ENCODE measurements at regions not wholly inside any gene's neighbourhood (a gene's known extent, or its start where the extent isn't known, plus 50 kb on each side); places are given as distances from the start of the nearest gene placed in this dataset.

DNA sequence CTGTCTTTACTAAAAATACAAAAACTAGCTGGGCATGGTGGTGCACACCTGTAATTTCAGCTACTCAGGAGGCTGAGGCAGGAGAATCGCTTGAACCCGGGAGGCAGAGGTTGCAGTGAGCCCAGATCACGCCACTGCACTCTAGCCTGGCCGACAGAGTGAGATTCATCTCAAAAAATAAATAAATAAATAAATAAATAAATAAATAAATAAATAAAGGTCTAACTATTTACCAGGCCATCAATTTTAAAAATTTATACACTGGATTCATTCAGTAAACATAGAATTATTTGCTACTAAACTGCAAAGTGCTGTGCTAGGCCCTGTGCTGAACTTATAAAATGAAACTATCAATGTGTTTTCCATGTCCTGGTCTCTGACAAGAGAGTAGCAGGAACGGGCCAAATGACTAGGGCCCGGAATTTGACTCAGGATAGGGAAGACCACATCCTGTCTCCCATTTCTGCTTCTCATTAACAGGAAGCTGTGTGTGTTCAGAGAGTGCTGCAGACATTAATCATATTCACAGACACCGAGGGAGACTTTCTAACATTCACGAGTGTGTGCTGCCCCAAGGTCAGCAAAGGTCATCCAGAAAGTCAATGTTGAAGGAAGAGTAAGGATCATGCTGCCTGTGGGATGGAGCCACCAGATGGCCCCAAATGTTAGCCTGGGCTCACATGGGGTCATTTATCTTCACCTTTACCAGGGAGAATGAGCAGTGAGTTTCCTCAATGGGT, 95.8 kb downstream of the SPP2 start:
- TF ChIP-seq, protein P1, sequence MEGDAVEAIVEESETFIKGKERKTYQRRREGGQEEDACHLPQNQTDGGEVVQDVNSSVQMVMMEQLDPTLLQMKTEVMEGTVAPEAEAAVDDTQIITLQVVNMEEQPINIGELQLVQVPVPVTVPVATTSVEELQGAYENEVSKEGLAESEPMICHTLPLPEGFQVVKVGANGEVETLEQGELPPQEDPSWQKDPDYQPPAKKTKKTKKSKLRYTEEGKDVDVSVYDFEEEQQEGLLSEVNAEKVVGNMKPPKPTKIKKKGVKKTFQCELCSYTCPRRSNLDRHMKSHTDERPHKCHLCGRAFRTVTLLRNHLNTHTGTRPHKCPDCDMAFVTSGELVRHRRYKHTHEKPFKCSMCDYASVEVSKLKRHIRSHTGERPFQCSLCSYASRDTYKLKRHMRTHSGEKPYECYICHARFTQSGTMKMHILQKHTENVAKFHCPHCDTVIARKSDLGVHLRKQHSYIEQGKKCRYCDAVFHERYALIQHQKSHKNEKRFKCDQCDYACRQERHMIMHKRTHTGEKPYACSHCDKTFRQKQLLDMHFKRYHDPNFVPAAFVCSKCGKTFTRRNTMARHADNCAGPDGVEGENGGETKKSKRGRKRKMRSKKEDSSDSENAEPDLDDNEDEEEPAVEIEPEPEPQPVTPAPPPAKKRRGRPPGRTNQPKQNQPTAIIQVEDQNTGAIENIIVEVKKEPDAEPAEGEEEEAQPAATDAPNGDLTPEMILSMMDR (conservative IDR thresholded peaks at IDR 0.05; ENCODE audit: control insufficient read depth, insufficient read depth, low read depth, low read length): peak; percentile 11

DNA sequence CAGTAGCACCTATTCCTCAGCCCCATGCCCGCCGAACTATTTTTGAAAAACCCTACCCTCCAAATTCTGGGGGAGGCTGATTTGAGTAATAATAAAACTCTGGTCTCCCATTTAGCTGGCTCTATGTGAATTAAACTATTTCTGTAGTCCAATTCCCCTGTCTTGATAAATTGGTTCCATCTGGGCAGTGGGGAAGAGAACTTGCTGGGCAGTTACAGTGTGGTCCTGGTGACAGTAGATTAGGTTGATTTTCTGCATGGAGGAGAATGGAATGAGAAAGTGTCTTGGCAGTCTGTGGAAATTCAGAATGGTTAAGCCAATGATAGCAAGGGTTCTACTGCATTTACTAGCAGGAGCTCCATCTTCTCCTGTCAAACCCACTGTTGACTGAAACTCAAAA, 95.0 kb downstream of the SPP2 start:
- H3K4me3 ChIP-seq (ENCODE audit: control insufficient read depth, low read depth, low read length): no peak overlapping the region
- TF ChIP-seq, protein P1 (conservative IDR thresholded peaks at IDR 0.05; ENCODE audit: control insufficient read depth, insufficient read depth, low read depth, low read length): no peak
- DNase-seq (ENCODE audit: low read depth): no peak

More for the DNA sequence above, 95.8 kb downstream of the SPP2 start:
- H3K4me3 ChIP-seq (ENCODE audit: control insufficient read depth, low read depth, low read length): no peak overlapping the region
- DNase-seq (ENCODE audit: low read depth): peak; percentile 95

DNA sequence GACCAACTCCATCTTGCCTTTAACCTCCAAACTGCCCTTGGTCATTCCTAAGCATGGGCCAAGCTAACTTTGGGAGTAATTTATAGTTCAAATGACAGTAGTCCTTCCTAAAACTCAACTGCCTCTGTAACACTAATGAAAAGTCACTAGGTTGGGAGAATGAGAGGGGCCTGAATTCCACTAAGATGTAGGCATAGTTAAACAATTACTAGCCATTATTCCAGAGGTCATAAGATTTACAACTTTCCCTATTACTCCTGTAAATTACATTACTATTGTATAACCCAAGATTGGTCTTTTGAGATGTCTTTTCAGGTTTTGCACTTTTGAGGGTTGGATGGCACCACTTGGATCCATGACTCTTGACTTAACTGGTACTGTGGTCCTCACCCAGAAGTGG, 94.6 kb downstream of the SPP2 start:
- H3K4me3 ChIP-seq (ENCODE audit: control insufficient read depth, low read depth, low read length): no peak overlapping the region
- no peak for DNase-seq (ENCODE audit: low read depth)
- TF ChIP-seq, protein P1 (conservative IDR thresholded peaks at IDR 0.05; ENCODE audit: control insufficient read depth, insufficient read depth, low read depth, low read length): no peak

DNA sequence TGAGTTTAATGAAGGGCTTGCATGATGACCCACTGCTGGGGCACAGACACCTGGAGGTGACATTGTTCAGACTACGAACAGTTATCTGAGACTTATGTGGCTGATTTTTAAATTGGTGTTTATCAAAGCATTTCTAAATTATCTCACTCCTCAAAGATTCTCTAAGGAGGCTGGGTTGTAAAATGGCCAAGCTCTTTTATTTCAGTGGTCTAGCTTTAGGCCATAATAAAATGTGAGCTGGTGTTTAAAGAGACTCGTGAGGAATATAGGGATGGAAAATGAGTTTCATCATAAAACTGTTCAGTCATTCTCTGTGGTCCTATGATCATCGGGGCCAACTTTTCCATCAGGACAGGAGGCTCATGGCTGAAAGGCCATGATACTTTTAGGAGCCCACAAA, 93.4 kb downstream of the SPP2 start:
- H3K4me3 ChIP-seq (ENCODE audit: control insufficient read depth, low read depth, low read length): no peak overlapping the region
- DNase-seq (ENCODE audit: low read depth): no peak
- TF ChIP-seq, protein P1 (conservative IDR thresholded peaks at IDR 0.05; ENCODE audit: control insufficient read depth, insufficient read depth, low read depth, low read length): no peak

GRCh38 chr2:234142530-234142929, 92.0 kb downstream of the SPP2 start:
- H3K4me3 ChIP-seq (ENCODE audit: control insufficient read depth, low read depth, low read length): no peak overlapping the region
- TF ChIP-seq, protein P1 (conservative IDR thresholded peaks at IDR 0.05; ENCODE audit: control insufficient read depth, insufficient read depth, low read depth, low read length): no peak
- DNase-seq (ENCODE audit: low read depth): no peak

- TF ChIP-seq, protein P1 (conservative IDR thresholded peaks at IDR 0.05; ENCODE audit: control insufficient read depth, insufficient read depth, low read depth, low read length): no peak
- no peak for DNase-seq (ENCODE audit: low read depth)
- H3K4me3 ChIP-seq (ENCODE audit: control insufficient read depth, low read depth, low read length): no peak overlapping the region
These were observed 89.3 kb downstream of the SPP2 start for GRCh38 chr2:234139755-234140154.

Data from fibroblast of mammary gland (primary cell).